K562 (cell line): ENCODE measurements at regions not wholly inside any gene's neighbourhood (a gene's known extent, or its start where the extent isn't known, plus 50 kb on each side); places are given as distances from the start of the nearest gene placed in this dataset.

ENCODE experiments used
- CAMTA2 ChIP-seq: fragments of 250-450 bp; sonication (Bioruptor Pico); conservative IDR thresholded peaks from 2 replicates; pipeline ENCODE4 v1.5.1; 2022
- CXXC5 ChIP-seq: fragments of 250-450 bp; sonication (Bioruptor Pico); IDR thresholded peaks from 2 replicates; pipeline ENCODE4 v1.8.0; 2022; ENCODE audit warnings: inconsistent platforms, mild to moderate bottlenecking, moderate library complexity
- FOXP1 ChIP-seq: sonication (generic); formaldehyde crosslinking; IDR thresholded peaks from 2 replicates; pipeline ENCODE4 v1.8.0; 2022; ENCODE audit warnings: mild to moderate bottlenecking, missing genetic modification reagents
- HDAC3 ChIP-seq: fragments of 450-650 bp; IDR thresholded peaks from 2 replicates; pipeline ENCODE4 v1.6.1; 2018; ENCODE audit warnings: borderline replicate concordance, mild to moderate bottlenecking, moderate library complexity; ENCODE audit not compliant: partially characterized antibody
- ZNF239 ChIP-seq: fragments of 250-450 bp; sonication (Bioruptor Pico); IDR thresholded peaks from 2 replicates; pipeline ENCODE4 v1.4.0; 2020; ENCODE audit warnings: mild to moderate bottlenecking
- ZNF24 ChIP-seq: fragments of 450-650 bp; IDR thresholded peaks from 2 replicates; pipeline ENCODE4 v1.6.1; 2016
- TF ChIP-seq, protein P1 (sequence below): fragments of 450-650 bp; IDR thresholded peaks from 2 replicates; pipeline ENCODE4 v1.6.1; 2016; ENCODE audit warnings: mild to moderate bottlenecking
- TF ChIP-seq, protein P2 (sequence below): IDR thresholded peaks from 2 replicates; pipeline ENCODE4 v1.6.1; 2011; ENCODE audit not compliant: insufficient read length; ENCODE audit errors: extremely low read depth
- TF ChIP-seq, protein P3 (sequence below): fragments of 250-450 bp; sonication (Bioruptor Pico); IDR thresholded peaks from 2 replicates; pipeline ENCODE4 v1.8.0; 2021; ENCODE audit warnings: moderate library complexity, mild to moderate bottlenecking, inconsistent platforms

DNA sequence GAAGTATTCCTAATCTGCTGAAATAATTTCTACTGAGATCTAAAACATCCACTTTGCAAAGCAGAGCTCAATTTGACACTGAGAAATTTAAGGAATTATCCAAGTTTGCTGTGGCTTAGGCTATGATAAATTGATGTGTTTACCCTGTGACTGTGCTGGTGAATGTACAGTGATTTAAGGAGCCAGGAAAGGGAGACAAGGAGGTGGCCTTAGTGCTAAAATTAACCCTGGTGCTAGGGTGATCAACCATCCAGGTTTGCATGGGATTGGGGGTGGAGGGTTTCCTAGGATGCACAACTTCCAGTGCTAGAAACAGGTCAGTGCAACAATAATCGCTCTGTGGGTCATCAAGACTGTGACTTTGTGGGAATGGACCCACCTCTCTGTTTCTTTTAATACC lies 307.5 kb upstream of the SPRED2 start (continued):
- TF ChIP-seq, protein P1, sequence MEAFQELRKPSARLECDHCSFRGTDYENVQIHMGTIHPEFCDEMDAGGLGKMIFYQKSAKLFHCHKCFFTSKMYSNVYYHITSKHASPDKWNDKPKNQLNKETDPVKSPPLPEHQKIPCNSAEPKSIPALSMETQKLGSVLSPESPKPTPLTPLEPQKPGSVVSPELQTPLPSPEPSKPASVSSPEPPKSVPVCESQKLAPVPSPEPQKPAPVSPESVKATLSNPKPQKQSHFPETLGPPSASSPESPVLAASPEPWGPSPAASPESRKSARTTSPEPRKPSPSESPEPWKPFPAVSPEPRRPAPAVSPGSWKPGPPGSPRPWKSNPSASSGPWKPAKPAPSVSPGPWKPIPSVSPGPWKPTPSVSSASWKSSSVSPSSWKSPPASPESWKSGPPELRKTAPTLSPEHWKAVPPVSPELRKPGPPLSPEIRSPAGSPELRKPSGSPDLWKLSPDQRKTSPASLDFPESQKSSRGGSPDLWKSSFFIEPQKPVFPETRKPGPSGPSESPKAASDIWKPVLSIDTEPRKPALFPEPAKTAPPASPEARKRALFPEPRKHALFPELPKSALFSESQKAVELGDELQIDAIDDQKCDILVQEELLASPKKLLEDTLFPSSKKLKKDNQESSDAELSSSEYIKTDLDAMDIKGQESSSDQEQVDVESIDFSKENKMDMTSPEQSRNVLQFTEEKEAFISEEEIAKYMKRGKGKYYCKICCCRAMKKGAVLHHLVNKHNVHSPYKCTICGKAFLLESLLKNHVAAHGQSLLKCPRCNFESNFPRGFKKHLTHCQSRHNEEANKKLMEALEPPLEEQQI = no peak
- TF ChIP-seq, protein P2, sequence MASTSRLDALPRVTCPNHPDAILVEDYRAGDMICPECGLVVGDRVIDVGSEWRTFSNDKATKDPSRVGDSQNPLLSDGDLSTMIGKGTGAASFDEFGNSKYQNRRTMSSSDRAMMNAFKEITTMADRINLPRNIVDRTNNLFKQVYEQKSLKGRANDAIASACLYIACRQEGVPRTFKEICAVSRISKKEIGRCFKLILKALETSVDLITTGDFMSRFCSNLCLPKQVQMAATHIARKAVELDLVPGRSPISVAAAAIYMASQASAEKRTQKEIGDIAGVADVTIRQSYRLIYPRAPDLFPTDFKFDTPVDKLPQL = no peak
- TF ChIP-seq ZNF24 (no peak), CXXC5 (CRISPR knock-in tag) (no peak), FOXP1 (CRISPR knock-in tag) (no peak), ZNF239 (no peak), HDAC3 (no peak), CAMTA2 (no peak)
- TF ChIP-seq, protein P3, sequence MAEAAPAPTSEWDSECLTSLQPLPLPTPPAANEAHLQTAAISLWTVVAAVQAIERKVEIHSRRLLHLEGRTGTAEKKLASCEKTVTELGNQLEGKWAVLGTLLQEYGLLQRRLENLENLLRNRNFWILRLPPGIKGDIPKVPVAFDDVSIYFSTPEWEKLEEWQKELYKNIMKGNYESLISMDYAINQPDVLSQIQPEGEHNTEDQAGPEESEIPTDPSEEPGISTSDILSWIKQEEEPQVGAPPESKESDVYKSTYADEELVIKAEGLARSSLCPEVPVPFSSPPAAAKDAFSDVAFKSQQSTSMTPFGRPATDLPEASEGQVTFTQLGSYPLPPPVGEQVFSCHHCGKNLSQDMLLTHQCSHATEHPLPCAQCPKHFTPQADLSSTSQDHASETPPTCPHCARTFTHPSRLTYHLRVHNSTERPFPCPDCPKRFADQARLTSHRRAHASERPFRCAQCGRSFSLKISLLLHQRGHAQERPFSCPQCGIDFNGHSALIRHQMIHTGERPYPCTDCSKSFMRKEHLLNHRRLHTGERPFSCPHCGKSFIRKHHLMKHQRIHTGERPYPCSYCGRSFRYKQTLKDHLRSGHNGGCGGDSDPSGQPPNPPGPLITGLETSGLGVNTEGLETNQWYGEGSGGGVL (CRISPR knock-in tag) = no peak
